Right atrium auricular region (tissue), 2 donors: ENCODE measurements at regions not wholly inside any gene's neighbourhood (a gene's known extent, or its start where the extent isn't known, plus 50 kb on each side); places are given as distances from the start of the nearest gene placed in this dataset.

Experiments
- DNase-seq: peaks from one replicate; pipeline ENCODE4 v3.0.0-alpha.2; 2019; ENCODE audit warnings: low spot score
- H3K27ac ChIP-seq, 2 donors: fragments of 200-600 bp; sonication (generic); 1 replicate in 1 of 2; 2 replicates in 1 of 2; pipeline ENCODE4 v1.5.1; 2016 to 2019
- H3K27me3 ChIP-seq, 2 donors: fragments of 200-600 bp; sonication (generic); one replicate each; pipeline versions ENCODE4 v1.5.1 to v1.6.0; 2017 to 2019
- H3K36me3 ChIP-seq: fragments of 200-600 bp; sonication (generic); one replicate; pipeline ENCODE4 v1.5.1; 2016
- H3K4me1 ChIP-seq, 2 donors: fragments of 200-600 bp; sonication (generic); one replicate each; pipeline versions ENCODE4 v1.5.1 to v1.6.0; 2017 to 2019
- H3K4me3 ChIP-seq, 2 donors: fragments of 200-600 bp; sonication (generic); 1 replicate in 1 of 2; 2 replicates in 1 of 2; pipeline ENCODE4 v1.5.1; 2017 to 2019; ENCODE audit warnings: mild to moderate bottlenecking in 1 of 2, moderate library complexity in 1 of 2
- H3K9me3 ChIP-seq, 2 donors: fragments of 200-600 bp; sonication (generic); one replicate each; pipeline ENCODE4 v1.5.1; 2019
- CTCF ChIP-seq, 2 donors: fragments of 200-600 bp; sonication (generic); IDR thresholded peaks; one replicate each; pipeline ENCODE4 v1.5.1; 2019; ENCODE audit warnings: antibody characterized with exemption in 2 of 2

GRCh38 chr1:234902774-234903547, 225.7 kb downstream of the TOMM20 start:
- Histone ChIP-seq H3K27ac (no peak overlapping the region), H3K4me3 (no peak overlapping the region), H3K4me1 (peaks cover 0 to 27% of the 10 kb centered on the region in 2 donors), H3K36me3 (no peaks in the 10 kb centered on the region), H3K27me3 (no peaks in the 10 kb centered on the region), H3K9me3 (no peaks in the 10 kb centered on the region)
- DNase-seq = no peak
- TF ChIP-seq CTCF (IDR thresholded peaks at IDR 0.05) = no peak

GRCh38 chr1:234901491-234902049, 227.1 kb downstream of the TOMM20 start:
- DNase-seq = no peak

GRCh38 chr1:234900595-234900994, 228.0 kb downstream of the TOMM20 start:
- Histone ChIP-seq H3K27ac (peak overlapping the region; percentile 87 to 96), H3K4me1 (peaks cover 0 to 32% of the 10 kb centered on the region in 2 donors), H3K9me3 (no peaks in the 10 kb centered on the region), H3K4me3 (no peak overlapping the region), H3K27me3 (no peaks in the 10 kb centered on the region), H3K36me3 (no peaks in the 10 kb centered on the region)
- no peak for TF ChIP-seq CTCF (IDR thresholded peaks at IDR 0.05)
- DNase-seq = no peak

More at GRCh38 chr1:234901491-234902049, 227.1 kb downstream of the TOMM20 start:
- Histone ChIP-seq H3K4me3 (no peak overlapping the region), H3K9me3 (no peaks in the 10 kb centered on the region), H3K36me3 (no peaks in the 10 kb centered on the region), H3K4me1 (peaks cover 0 to 32% of the 10 kb centered on the region in 2 donors), H3K27ac (no peak overlapping the region), H3K27me3 (no peaks in the 10 kb centered on the region)
- TF ChIP-seq CTCF (IDR thresholded peaks at IDR 0.05) = no peak

GRCh38 chr1:234899730-234900072, 228.9 kb downstream of the TOMM20 start:
- Histone ChIP-seq H3K4me1 (peaks cover 0 to 35% of the 10 kb centered on the region in 2 donors), H3K4me3 (no peak overlapping the region), H3K27ac (peak overlapping the region; percentile 87 to 96), H3K36me3 (no peaks in the 10 kb centered on the region), H3K27me3 (no peaks in the 10 kb centered on the region), H3K9me3 (no peaks in the 10 kb centered on the region)
- DNase-seq = no peak
- TF ChIP-seq CTCF (IDR thresholded peaks at IDR 0.05) = no peak

- H3K36me3 ChIP-seq = no peaks in the 10 kb centered on the region
- H3K9me3 ChIP-seq = no peaks in the 10 kb centered on the region
- peaks cover 0 to 40% of the 10 kb centered on the region in 2 donors for H3K4me1 ChIP-seq
- DNase-seq = peak; percentile 83
- H3K27ac ChIP-seq = peak overlapping the region; percentile 87 to 96
- no peaks in the 10 kb centered on the region for H3K27me3 ChIP-seq
- H3K4me3 ChIP-seq = no peak overlapping the region
- TF ChIP-seq CTCF (IDR thresholded peaks at IDR 0.05) = no peak
These were observed 229.5 kb downstream of the TOMM20 start for GRCh38 chr1:234899041-234899729.
